Transverse colon (tissue), 4 donors: ENCODE measurements at regions not wholly inside any gene's neighbourhood (a gene's known extent, or its start where the extent isn't known, plus 50 kb on each side); places are given as distances from the start of the nearest gene placed in this dataset.

Source experiments
- DNase-seq: peaks from one replicate; pipeline ENCODE4 v3.0.0-alpha.2; 2019
- H3K27ac ChIP-seq, 4 donors: fragments of 200-600 bp; sonication (generic); 2 replicates each; pipeline ENCODE4 v1.5.1; 2016 to 2018; ENCODE audit warnings: inconsistent platforms in 4 of 4
- H3K27me3 ChIP-seq: fragments of 200-600 bp; sonication (generic); 2 replicates; pipeline ENCODE4 v1.5.1; 2017; ENCODE audit warnings: inconsistent platforms
- H3K36me3 ChIP-seq, 4 donors: fragments of 200-600 bp; sonication (generic); 2 replicates each; pipeline ENCODE4 v1.5.1; 2017 to 2019; ENCODE audit warnings: inconsistent platforms in 4 of 4
- H3K4me1 ChIP-seq, 4 donors: fragments of 200-600 bp; sonication (generic); 2 replicates each; pipeline ENCODE4 v1.5.1; 2017 to 2020; ENCODE audit warnings: inconsistent platforms in 4 of 4
- H3K4me3 ChIP-seq, 4 donors: fragments of 200-600 bp; sonication (generic); 1 replicate in 1 of 4; 2 replicates in 3 of 4; pipeline versions ENCODE4 v1.5.1 to v1.6.1; 2017 to 2019; ENCODE audit warnings: inconsistent platforms in 4 of 4
- H3K9me3 ChIP-seq, 2 donors: fragments of 200-600 bp; sonication (generic); 2 replicates each; pipeline ENCODE4 v1.5.1; 2017 to 2019; ENCODE audit warnings: inconsistent platforms in 2 of 2
- CTCF ChIP-seq, 5 experiments: fragments of 200-600 bp in 3 of 5; fragments of 450-650 bp in 2 of 5; sonication (generic) in 3 of 5; IDR thresholded peaks; 1 replicate in 2 of 5; 2 replicates in 3 of 5; pipeline ENCODE4 v1.5.1; 2016 to 2017; ENCODE audit warnings: antibody characterized with exemption in 5 of 5, inconsistent platforms in 3 of 5, mild to moderate bottlenecking in 2 of 5, moderate library complexity in 1 of 5
- EP300 ChIP-seq: sonication (generic); formaldehyde crosslinking; IDR thresholded peaks from one replicate; pipeline ENCODE4 v1.6.1; 2017; ENCODE audit warnings: antibody characterized with exemption, low read depth
- POLR2A ChIP-seq: fragments of 450-650 bp; IDR thresholded peaks from one replicate; pipeline ENCODE4 v1.6.1; 2016; ENCODE audit warnings: antibody characterized with exemption, mild to moderate bottlenecking, moderate library complexity
- POLR2AphosphoS5 ChIP-seq, 3 donors: sonication (generic); formaldehyde crosslinking; IDR thresholded peaks; one replicate each; pipeline ENCODE4 v1.6.1; 2016; ENCODE audit warnings: antibody characterized with exemption in 3 of 3
- WGBS, 2 donors: methylation state at CpG; one replicate each; pipeline ENCODE4 v1.1.5; 2018; ENCODE audit warnings: low coverage in 1 of 2; 5-methylcytosine and 5-hydroxymethylcytosine counted together
- in situ Hi-C, 4 donors: fragments of 200-750 bp; cut with MboI; loops; one replicate each; pipeline versions ENCODE4 v1.15.0 to v1.15.1; 2017; ENCODE audit warnings: low sequenced_read_pairs in 3 of 4, low pct_ligation_motif_present in 1 of 4, low pct_unique_long_range_greater_than_20kb in 1 of 4
- intact Hi-C: fragments of 100-400 bp; cut with DNase I; formaldehyde crosslinking; loops from one replicate; pipeline ENCODE4 v1.15.1; 2023; ENCODE audit warnings: low total_unique reads

GRCh38 chr2:123164216-123164615 is 860.9 kb upstream of the CNTNAP5 start:
- H3K4me1 ChIP-seq = no peaks in the 10 kb centered on the region
- in situ Hi-C loops (no loop called here), intact Hi-C loops (no loop called here)
- no peak overlapping the region for H3K4me3 ChIP-seq
- WGBS, 2 donors = 33 to 48% methylated on average over 2 of the region's 2 CpGs
- H3K9me3 ChIP-seq = no peaks in the 10 kb centered on the region
- no peaks in the 10 kb centered on the region for H3K27me3 ChIP-seq
- no peaks in the 10 kb centered on the region for H3K36me3 ChIP-seq
- no peak for TF ChIP-seq EP300
- no peak for TF ChIP-seq CTCF (IDR thresholded peaks at IDR 0.05)
- no peak for TF ChIP-seq POLR2A
- no peak for TF ChIP-seq POLR2AphosphoS5 (IDR thresholded peaks at IDR 0.05)
- DNase-seq = no peak
- H3K27ac ChIP-seq = no peak overlapping the region

- intact Hi-C loops (no loop called here), in situ Hi-C loops (no loop called here)
- no peaks in the 10 kb centered on the region for H3K4me1 ChIP-seq
- 77 to 86% methylated on average over 3 to 7 of the region's 7 CpGs for WGBS, 2 donors
- no peak overlapping the region for H3K4me3 ChIP-seq
- no peaks in the 10 kb centered on the region for H3K9me3 ChIP-seq
- H3K27me3 ChIP-seq = no peaks in the 10 kb centered on the region
- DNase-seq = no peak
- TF ChIP-seq POLR2A (no peak), EP300 (no peak), POLR2AphosphoS5 (IDR thresholded peaks at IDR 0.05) (no peak)
- H3K36me3 ChIP-seq = no peaks in the 10 kb centered on the region
- no peak overlapping the region for H3K27ac ChIP-seq
These were observed 859.5 kb upstream of the CNTNAP5 start for GRCh38 chr2:123165616-123166015.

- WGBS, 2 donors = 81 to 82% methylated on average over 3 of the region's 3 CpGs
- H3K27ac ChIP-seq = no peak overlapping the region
- H3K27me3 ChIP-seq = no peaks in the 10 kb centered on the region
- no peaks in the 10 kb centered on the region for H3K4me1 ChIP-seq
- H3K4me3 ChIP-seq = no peak overlapping the region
- TF ChIP-seq CTCF (IDR thresholded peaks at IDR 0.05) (no peak), EP300 (no peak), POLR2A (no peak), POLR2AphosphoS5 (IDR thresholded peaks at IDR 0.05) (no peak)
- no peaks in the 10 kb centered on the region for H3K9me3 ChIP-seq
- no peaks in the 10 kb centered on the region for H3K36me3 ChIP-seq
- no peak for DNase-seq
- intact Hi-C loops = no loop called here
- in situ Hi-C loops = no loop called here
These were observed 845.6 kb upstream of the CNTNAP5 start for GRCh38 chr2:123179526-123179925.

GRCh38 chr2:123195957-123196356 is 829.1 kb upstream of the CNTNAP5 start:
- DNase-seq = no peak
- Histone ChIP-seq H3K27me3 (no peaks in the 10 kb centered on the region), H3K36me3 (no peaks in the 10 kb centered on the region), H3K27ac (no peak overlapping the region), H3K4me3 (no peak overlapping the region), H3K4me1 (no peaks in the 10 kb centered on the region), H3K9me3 (no peaks in the 10 kb centered on the region)
- no peak for TF ChIP-seq CTCF (IDR thresholded peaks at IDR 0.05)
- in situ Hi-C loops = no loop called here
- 83 to 88% methylated on average over 4 of the region's 4 CpGs for WGBS, 2 donors
- intact Hi-C loops = no loop called here

- Histone ChIP-seq H3K4me3 (no peak overlapping the region), H3K27ac (no peak overlapping the region), H3K4me1 (no peaks in the 10 kb centered on the region), H3K9me3 (no peaks in the 10 kb centered on the region), H3K36me3 (no peaks in the 10 kb centered on the region), H3K27me3 (no peaks in the 10 kb centered on the region)
- 22 to 66% methylated on average over 1 to 2 of the region's 2 CpGs for WGBS, 2 donors
- in situ Hi-C loops (no loop called here), intact Hi-C loops (no loop called here)
- TF ChIP-seq POLR2AphosphoS5 (IDR thresholded peaks at IDR 0.05) (no peak), EP300 (no peak), CTCF (IDR thresholded peaks at IDR 0.05) (no peak), POLR2A (no peak)
- no peak for DNase-seq
These were observed 825.1 kb upstream of the CNTNAP5 start for GRCh38 chr2:123200035-123200434.
